ENCODE measurements at regions not wholly inside any gene's neighbourhood (a gene's known extent, or its start where the extent isn't known, plus 50 kb on each side); places are given as distances from the start of the nearest gene placed in this dataset.

DNA sequence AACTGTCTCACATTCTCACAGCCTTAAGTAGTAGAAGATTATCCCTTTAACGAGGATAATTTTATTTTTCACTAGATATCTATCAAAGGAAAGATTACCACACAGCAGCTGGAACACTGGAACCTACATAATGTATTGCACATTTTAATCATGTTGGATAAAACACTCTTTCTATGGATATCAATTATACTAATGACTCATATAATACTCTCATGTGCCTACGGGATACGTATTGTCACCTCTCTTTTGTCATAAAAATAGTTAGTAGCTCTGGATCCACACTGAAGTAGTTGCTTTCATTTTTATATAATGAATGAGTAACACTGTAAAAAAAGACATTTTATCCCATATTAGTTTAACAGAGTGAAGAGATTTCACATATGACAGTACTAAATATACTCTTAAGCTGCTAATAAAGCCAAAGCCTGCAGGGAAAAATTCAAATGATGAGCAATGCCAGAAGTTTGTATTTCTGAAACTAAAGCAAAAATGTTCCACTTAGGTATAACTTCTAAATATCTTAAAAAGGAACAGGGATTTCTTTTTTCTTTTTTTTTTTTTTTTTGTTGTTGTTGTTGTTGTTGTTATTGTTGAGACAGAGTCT, 408.7 kb upstream of the PKN2 start:
- DNase-seq = no peak

DNA sequence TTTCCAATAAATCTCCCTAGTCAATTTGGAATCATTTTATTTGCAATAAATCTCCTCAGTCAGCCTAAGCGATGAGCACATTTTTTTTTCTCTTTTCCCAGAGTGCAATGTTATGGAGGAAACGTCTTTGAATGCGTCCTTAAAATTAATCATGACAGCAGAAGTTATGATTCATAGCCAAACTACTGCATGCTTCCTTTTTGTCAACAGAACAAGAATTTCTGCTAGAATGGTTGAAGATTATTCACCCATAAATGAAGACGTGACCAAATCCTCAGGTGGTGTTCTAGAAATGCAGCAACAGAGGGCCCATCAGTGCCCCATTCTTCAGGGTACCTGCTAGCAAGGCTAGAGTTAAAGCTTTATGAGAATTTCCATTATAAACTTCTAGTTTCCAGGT, 407.9 kb upstream of the PKN2 start:
- DNase-seq = no peak

DNA sequence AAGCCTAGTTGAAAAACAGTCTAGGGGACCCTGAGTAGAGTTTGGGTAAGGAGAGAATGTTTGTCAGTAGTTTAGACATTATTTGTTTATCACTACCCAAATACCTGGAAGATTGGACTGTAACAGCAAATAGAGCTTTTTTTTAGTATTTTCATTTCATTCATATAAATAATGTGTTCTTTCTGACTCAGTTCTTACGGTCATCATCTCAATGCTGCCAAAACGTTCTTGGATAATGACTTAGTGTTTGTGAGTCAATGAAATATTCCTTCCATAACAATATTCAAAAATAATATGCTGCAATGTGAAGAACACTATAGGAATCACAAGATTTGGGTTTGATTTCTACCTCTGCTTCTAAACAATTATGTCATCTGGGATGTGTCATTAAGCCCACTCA, 400.0 kb upstream of the PKN2 start:
- DNase-seq = no peak

DNA sequence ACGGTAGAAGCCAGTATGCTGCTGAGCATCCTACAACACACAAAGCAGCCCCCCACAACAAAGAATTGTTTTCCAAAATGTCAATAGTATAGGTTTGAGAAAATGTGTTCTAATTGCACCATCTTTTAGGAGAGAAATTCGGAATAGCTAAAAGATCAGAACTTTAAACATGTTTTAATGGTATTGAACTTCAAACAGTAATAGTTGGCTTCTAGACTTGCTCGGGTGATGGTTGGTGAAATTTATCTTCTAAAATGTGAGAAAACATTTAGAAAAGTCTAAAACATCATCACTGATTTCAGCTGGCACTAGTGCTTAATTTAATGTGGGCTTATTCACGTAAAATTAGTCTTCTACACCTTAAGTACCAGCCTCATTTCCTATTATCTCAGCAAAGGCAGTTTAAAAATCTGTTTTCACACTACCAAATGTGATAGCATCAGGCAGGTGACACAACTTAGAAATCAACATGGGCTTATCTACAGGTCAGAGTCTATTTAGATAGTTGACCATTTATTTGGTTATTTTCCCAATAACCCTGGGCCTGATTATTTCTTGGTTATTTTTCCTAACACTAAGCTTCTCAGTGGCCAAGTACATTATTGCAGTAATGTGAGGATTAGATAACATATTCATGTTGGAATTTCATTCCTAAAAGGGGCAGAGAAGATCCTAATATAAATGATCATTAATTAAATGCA, 399.3 kb upstream of the PKN2 start:
- DNase-seq = no peak

DNA sequence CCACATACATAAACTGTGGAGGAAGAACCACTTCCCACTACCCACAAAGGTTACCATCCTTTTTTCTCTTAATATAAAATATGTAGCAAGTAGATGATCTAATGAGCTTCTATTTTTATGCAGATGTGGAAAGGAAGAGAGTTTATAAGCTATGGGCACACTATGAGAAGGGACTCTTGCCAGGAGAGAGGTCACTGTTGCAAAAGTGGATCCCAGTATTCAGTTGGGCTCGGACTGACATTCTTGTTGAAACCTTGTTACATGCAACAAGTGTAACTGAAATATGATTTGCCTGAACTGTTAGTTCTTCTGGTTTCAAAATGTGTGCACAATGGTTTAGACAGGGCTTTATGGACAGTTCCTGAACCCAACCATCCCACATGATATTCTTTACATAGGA, 397.4 kb upstream of the PKN2 start:
- DNase-seq = no peak

DNA sequence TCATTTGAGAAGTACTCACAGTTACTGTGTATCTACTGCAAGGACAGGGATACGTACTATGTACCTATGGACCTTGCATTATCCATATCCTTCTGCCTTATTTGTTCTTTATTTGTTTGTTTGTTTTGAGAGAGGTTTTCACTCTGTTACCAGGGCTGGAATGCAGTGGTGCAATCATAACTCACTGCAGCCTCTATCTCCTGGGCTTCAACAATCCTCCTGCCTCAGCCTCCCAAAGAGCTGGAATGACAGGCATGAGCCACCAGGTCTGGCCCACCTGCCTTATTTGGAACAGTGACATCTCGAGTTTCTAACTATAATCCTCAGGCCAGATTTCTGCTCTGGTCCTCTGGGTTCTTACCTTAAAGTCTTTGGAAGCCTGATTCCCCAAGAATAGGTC, 395.5 kb upstream of the PKN2 start:
- DNase-seq = no peak

DNA sequence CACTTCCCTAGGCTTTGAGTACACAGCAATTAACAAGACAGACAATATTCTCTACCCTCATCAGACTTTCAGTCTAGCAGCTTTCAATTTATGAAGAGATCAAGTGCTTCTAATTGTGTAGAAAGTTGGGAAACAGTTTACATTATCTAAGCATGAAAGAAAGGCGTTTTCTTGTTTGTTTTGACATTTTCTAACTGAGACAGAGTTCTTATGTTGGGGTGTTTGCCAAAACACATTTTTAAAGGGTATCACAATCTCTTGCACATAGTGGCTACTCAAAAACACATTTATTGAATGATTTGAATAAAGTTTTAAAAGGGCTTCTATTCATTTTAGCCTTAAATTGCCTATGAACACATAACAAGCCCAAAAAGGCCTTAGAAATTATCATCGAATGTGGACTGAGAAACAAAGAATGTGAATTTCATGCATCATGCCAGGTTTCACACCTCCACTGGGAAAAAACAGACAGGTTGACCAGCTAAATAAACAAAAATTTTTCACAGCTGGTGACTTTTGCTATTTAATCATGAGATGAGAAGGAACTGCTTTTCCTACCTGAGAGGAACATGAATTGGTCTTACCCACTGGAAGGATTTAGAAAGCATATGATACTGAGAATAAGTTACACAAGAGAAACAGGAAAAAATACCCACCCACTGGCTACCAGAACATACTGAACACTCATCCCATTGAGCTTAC, 394.5 kb upstream of the PKN2 start:
- DNase-seq = no peak

DNA sequence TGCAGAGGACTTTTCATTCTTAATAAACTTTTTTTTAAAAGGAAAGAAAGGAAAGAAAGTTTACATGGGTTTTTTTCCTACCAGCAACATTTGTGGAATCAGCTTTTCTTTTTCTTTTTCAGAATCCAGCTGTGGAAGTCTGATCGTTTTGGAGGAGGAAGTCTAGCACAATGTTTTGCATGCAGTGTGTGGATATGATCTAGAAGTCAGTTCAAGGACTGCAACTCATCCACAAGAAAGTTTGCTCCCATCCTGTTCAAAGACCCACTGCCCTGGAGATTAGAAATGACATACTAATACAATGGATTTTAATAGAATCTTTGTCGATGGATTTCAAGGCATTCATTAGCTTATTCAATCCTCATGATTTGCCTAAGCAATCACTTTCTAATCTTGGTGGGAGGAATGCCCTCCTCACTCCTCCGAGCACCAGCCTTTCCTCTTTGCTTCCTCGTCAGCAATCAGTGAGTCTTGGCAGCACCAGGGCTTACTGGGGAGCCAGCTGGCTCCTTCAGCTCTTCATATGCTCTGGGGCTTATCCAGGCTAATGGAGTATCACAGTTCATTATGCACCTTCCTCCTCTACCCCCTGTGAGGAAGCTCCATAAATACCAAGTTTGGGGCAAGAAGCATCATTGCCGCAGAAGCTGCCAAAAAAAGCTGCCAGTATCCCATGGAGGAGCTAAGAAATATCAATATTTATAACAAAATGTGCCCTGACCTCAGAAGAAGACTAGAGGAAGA, 392.3 kb upstream of the PKN2 start:
- DNase-seq = no peak

DNA sequence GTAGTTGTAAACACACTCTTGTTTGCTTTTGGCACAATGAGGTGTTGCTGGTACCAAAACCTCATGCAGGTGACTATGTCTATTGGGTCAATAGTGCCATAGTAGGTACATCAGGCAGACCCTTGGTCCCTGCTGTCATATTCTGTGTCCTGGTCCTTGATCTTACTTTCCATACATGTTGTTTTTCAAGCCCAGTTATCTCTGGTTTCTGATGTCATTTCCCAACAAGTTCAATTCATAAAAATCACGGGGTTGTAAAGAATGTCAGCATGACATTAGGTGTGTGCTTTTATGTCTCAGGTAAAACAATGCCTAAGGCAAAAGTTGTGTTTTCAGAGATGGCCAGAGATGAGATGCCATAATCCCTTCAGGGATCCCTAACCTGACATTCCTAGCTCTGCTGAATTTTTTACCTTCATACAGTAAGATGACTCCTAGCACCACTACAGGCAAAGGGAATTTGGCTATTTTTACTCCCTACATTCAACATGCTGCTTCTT, 390.3 kb upstream of the PKN2 start:
- DNase-seq = no peak

DNA sequence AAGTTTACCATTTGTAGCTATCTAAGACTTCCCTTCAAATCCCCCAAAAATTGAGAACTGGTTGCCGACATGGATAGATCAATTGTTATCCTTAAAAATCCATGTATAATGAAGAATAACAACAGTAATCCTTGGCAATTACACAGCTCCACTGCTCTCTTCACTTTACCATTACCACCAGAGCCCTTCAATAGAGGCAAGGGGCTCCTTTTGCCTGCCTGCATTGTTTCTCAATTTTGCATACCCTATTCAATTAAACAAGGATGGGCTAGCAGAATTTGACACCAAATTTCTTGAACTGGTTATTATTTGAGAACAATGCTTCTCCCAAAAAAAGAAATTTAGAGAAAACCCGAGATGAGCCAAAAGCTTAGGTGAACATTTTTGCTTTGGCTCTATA, 387.8 kb upstream of the PKN2 start:
- DNase-seq = no peak

DNA sequence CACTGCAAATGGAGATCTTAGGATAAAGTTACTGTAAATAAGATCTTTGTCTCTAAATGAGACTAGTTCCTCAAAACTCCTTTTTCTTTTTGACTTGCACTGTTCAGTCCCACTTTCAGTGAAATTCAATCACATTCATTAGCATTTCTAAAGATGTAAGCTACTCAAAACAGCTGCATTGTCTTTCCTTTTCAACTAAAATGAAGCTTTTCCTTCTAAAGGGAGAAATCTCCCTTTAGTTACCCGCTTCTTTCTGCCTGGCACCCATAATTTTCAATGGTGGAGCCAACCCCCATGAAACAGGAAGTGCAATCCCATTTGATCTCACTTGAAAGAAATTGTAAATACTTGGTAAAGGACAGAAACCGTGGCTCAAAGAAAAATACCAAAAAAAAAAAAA, 387.4 kb upstream of the PKN2 start:
- no peak for DNase-seq

DNA sequence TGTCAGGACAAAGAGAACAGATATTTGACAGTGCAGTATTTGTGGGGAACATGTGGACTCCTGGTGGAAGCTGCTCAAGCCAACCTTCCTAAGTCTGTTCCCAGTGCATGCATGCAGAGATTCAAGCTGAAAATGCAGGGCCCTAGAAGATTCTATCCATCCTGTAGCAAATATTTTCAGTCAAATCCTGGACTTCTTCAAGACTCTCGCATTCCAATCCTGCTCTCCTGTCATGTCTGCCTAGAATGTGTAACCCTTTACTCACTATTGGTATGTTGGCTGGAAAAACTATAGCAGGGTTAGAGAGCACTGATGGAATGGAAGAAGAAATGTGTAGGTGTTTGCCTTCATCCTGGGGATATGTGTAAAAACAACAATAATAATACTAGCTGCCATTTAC, 385.6 kb upstream of the PKN2 start:
- DNase-seq = no peak

DNA sequence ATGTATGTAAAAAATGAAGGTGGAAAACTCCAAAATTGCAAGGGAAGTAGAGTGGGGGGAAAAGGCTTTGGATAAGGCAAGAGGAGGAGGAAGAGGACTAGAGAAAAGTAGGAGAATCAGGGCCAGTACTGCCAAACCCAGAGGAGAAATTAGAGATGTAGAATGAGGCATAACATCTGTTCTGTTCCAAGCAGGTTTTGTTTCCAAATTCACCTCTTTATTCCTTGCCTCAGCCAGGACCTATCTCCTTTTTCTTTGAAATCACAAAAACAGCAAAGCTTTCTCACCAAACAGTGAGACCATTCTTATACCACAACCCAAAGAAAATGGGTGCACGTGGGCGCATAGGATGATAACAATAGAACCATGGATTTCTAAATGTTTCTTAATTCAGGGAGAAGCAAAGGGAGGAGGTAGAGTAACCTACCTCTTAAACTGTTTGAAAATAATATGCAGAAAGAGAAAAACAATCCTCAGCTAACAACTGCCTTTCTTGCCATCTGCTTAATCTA, 383.3 kb upstream of the PKN2 start:
- no peak for DNase-seq

DNA sequence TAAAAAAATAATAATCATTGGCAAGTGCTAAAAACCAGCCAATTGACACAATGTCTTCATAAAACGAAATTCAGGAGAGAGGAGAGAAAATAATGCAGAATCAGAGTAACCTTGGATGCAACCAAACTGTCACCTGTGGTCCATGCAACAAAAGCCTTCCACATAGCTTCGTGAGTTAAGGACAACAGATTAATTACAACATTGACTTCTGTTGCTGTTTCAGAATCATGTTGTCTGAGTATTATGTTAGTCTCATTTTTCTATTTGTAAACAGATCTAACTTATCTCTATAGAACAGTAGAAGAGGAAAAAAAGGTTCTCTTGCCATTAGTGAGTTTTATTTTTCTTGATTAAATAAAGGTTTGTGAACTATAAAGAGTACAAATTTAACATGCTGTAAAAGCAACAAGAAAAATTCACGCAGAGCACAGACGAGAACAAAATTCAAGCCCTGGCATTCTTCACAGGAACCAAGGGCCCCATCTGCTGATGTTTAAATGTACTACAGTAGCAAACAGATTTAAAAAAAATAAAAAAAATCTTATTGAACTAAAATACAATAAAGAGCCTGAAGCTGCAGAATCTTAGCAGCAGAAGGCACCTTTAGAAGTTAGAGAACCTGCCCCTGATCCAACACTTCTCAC, 381.1 kb upstream of the PKN2 start:
- DNase-seq = no peak

DNA sequence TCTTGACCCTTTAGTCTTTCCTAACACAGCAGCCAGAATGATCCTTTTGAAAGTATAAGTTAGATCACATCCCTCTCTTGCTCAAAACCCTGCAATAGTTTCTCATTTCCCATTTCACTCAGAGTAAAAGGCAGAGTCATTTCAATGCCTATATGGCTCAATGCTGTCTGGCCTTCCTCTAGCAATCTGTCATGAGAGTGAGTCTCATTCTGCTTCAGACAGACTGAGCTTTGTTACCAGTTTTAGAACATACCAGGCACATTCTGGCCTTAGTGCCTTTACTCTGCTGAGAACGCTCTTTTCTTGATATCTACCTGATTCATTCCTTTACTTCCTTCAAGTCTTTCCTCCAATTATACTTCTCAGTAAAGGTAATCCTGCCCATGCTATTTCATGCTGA, 372.8 kb upstream of the PKN2 start:
- DNase-seq = no peak

DNA sequence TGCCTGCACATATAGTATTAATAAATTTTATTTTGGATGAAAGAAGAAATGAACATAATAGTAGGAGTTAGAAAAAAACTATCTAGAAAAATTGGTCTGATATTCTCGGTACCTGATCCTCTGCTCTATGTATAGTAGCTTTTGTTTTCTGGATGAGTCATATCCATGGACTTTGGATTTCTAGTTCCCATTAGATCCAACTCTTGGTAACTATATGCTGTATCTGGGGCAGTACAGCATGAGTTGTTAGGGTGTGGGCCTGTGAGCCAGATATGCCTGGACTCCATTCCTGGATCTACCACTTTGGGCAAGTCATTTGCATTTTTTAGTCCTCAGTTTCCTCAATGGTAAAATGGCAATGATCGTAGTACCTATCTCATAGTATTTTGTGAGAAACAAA, 372.2 kb upstream of the PKN2 start:
- DNase-seq = no peak

DNA sequence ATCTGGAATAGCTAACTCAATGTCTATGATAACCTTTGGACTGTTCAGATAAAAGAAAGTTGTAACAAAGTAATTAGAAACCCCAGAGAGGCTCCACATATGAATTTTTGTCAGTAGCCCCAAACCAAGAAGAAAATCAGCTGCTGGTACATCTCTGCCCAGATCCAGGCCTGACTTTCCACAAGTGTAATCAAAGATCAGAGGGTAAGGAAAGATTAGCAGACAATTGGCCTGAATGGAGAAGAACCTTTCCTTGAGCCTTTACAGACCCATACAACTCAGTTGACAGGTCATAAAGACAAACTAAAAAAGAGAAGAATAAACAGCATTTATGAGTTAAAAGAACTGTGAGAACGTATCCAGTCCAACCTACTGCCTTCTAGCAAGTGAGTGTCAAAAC, 366.7 kb upstream of the PKN2 start:
- DNase-seq = no peak

DNA sequence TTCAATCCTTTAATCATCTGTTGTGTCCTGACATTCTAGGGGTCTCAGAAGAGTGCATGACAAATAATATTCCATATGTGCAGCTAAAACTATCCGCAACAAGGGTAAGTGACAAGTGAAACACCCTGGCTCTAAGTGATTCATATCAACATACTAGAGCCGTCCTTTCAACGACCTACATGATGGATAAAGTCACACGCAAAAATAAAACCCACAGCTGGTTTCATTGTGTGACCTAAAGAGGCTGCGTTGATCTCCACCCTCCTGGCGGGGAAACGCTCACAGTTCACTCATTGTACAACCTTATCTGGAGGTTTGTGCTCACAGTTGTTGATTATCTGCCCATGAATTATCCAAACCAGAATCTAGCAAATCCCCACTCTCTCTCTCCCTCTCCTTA, 365.3 kb upstream of the PKN2 start:
- no peak for DNase-seq

DNA sequence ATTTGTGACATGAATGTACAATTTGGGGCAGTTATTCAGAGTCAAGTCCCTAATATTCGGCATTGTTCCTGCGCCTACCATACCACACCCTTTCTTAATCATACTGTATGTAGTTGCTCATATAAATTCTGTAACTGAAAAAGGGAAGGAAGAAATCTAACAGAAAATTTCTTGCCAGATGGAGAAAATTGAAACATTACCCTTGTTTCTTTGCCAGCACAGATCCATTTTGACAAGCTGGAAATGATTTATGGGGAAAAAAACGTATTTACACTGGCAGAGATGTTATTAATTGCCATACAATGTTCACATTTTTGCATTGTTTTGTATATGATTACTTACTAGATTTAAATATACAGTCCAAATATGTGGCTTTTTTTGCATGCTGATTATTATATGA, 363.8 kb upstream of the PKN2 start:
- DNase-seq = no peak

DNA sequence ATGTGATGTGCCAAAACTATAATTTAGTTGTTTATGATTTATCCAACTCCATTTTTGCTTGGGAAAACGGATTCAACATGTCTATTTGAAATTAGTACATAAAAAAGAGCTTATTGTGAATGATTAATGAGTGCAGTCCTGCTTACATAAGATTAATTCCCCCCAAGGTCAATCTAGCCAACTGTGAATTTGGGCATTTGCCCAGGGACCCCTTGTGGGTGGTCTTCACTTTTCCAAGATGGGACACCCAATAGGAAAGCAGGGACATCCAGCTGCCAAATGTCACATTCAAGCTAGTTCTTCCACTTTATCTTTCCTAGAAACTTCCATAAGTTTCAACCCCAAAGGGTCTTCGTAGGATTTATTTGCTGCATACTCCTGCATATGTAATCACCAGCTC, 362.4 kb upstream of the PKN2 start:
- no peak for DNase-seq

DNA sequence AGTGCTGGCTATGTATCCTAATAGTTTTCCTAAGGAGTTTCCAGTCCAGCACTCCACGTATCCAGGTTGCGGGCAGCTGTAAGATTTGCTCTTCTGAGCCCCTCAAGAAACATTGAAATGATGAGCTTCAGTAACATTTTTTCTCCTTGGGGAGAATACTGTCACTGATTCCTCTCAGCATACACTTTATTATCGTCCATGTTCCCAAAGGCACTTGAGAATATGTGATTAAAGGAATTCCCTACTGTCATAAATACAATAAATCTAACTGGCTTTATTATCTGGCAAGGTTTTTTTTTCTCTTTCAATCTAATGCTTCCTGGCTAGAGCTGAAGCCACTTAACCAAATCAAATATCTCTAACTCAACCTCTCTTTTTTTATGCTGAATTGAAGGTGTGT, 359.2 kb upstream of the PKN2 start:
- peak; percentile 13 for DNase-seq

DNA sequence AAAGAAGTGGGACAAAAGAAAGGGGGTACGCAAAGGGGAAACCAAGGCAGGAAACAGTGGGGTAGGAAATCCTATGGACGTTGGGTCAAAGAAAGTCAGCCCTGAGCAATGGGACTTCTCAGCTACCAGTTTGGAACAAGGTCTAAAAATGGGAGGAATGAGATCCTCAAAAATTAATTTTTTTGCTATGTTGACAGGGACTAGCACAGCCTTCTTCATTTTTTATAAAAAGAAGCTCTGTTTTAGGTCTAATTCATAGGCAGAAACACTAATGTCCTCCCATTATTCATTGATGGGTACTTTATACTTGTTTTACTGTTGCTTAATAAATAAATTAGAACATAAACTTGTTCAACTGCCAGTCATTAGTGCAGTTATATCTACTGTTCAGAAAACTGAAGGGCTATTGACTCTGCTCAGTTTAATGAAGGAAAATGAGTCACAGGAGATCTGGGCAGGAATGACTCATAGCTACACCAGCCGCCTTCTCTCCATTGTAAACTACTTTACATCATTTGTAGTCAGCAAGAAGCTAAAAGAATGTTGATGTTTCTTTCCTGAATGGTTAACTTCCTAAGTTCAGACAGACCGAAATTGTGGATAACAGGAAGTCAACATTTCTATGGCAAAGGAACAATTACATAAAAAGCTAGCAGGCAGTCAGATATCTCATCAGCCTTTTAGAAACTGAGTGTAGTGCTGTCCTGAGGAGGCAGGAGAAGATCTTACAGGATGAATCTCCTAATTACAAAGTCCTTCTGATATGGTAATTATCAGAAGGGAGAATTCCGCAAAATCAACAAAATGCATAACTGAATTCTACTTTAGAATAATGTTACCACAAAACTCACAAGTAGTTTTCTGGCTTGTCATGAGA, 356.4 kb upstream of the PKN2 start:
- no peak for DNase-seq
